ENCODE measurements at regions not wholly inside any gene's neighbourhood (a gene's known extent, or its start where the extent isn't known, plus 50 kb on each side); places are given as distances from the start of the nearest gene placed in this dataset.
"Not testable (repeated sequence)": the region's sequence is repeated elsewhere in the genome, so short reads cannot be mapped to it uniquely, and the experiment has no call there.

- in situ Hi-C loops (cut with MboI; ENCODE audit: low sequenced_read_pairs, unreplicated experiment), result no loop called here
- TF ChIP-seq CTCF (IDR thresholded peaks at IDR 0.05; ENCODE audit: borderline replicate concordance, control extremely low read depth, extremely low read depth, insufficient read depth, missing control alignments), result no peak
These were observed 197.1 kb downstream of the CTTN start for GRCh38 chr11:70595452-70595851.

GRCh38 chr11:70596091-70596490 lies 197.8 kb downstream of the CTTN start:
- TF ChIP-seq CTCF (IDR thresholded peaks at IDR 0.05; ENCODE audit: borderline replicate concordance, control extremely low read depth, extremely low read depth, insufficient read depth, missing control alignments), result no peak
- DNase-seq (ENCODE audit: low spot score), result no peak
- in situ Hi-C loops (cut with MboI; ENCODE audit: low sequenced_read_pairs, unreplicated experiment), result no loop called here

More at GRCh38 chr11:70595452-70595851, 197.1 kb downstream of the CTTN start:
- DNase-seq (ENCODE audit: low spot score), result no peak

- DNase-seq (ENCODE audit: low spot score), result no peak
- in situ Hi-C loops (cut with MboI; ENCODE audit: low sequenced_read_pairs, unreplicated experiment), result no loop called here
- TF ChIP-seq CTCF (IDR thresholded peaks at IDR 0.05; ENCODE audit: borderline replicate concordance, control extremely low read depth, extremely low read depth, insufficient read depth, missing control alignments), result no peak
These were observed 198.8 kb downstream of the CTTN start for GRCh38 chr11:70597006-70597555.

GRCh38 chr11:70597751-70598625 lies 199.7 kb downstream of the CTTN start:
- DNase-seq (ENCODE audit: low spot score), result no peak
- no peak for TF ChIP-seq CTCF (IDR thresholded peaks at IDR 0.05; ENCODE audit: borderline replicate concordance, control extremely low read depth, extremely low read depth, insufficient read depth, missing control alignments)
- in situ Hi-C loops (cut with MboI; ENCODE audit: low sequenced_read_pairs, unreplicated experiment), result no loop called here

- in situ Hi-C loops (cut with MboI; ENCODE audit: low sequenced_read_pairs, unreplicated experiment), result not testable (repeated sequence)
These were observed 202.6 kb downstream of the CTTN start for GRCh38 chr11:70600911-70601415.

DNA sequence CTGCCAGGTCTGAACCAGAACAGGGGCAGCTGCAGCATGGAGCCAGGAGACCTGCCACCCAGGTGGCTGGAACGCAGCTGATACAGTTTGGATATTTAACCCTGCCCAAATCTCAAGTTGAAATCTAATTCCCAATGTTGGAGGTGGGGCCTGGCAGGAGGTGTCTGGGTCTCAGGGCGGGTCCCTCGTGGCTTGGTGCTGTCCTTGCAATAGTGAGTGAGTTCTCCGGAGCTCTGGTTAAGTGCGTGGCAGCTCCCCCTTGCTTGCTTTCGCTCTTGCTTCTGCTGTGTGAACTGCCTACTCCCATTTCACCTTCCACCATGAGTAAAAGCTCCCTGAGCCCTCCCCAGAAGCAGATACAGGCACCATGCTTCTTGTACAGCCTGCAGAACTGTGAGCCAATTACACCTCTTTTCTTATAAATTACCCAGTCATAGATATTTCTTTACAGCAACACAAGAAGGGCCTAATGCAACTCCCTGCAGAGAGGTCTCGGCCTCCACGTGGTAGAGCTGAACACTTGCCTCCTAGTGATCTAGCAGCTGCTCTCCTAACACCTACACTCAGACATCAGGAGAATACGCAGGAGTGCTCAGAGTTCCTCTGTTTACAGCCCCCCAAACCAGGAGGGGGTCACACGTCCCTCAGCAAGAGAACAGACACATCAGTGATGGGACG lies 203.7 kb downstream of the CTTN start:
- in situ Hi-C loops (cut with MboI; ENCODE audit: low sequenced_read_pairs, unreplicated experiment), result no loop called here
- TF ChIP-seq CTCF (IDR thresholded peaks at IDR 0.05; ENCODE audit: borderline replicate concordance, control extremely low read depth, extremely low read depth, insufficient read depth, missing control alignments), result no peak
- no peak for DNase-seq (ENCODE audit: low spot score)

More at GRCh38 chr11:70600911-70601415, 202.6 kb downstream of the CTTN start:
- not testable (repeated sequence) for DNase-seq (ENCODE audit: low spot score)
